Nephron progenitor cell (in vitro differentiated cells): ENCODE measurements at regions not wholly inside any gene's neighbourhood (a gene's known extent, or its start where the extent isn't known, plus 50 kb on each side); places are given as distances from the start of the nearest gene placed in this dataset.
"Not testable (repeated sequence)": the region's sequence is repeated elsewhere in the genome, so short reads cannot be mapped to it uniquely, and the experiment has no call there.

Source experiments
- DNase-seq: peaks from one replicate; pipeline ENCODE4 v3.0.0; 2021
- H3K27ac Mint-ChIP-seq: 2 replicates; pipeline ENCODE4 v1.8.0; 2021; ENCODE audit warnings: mild to moderate bottlenecking, moderate library complexity, mixed read lengths
- H3K27me3 Mint-ChIP-seq: 2 replicates; pipeline ENCODE4 v1.8.0; 2021; ENCODE audit warnings: mild to moderate bottlenecking, low read depth, mixed read lengths; ENCODE audit not compliant: poor library complexity
- H3K36me3 Mint-ChIP-seq: 2 replicates; pipeline ENCODE4 v1.8.0; 2021; ENCODE audit warnings: low read depth, mixed read lengths
- H3K4me1 Mint-ChIP-seq: 2 replicates; pipeline ENCODE4 v1.8.0; 2021; ENCODE audit warnings: mixed read lengths
- H3K4me3 Mint-ChIP-seq: 2 replicates; pipeline ENCODE4 v1.8.0; 2021; ENCODE audit warnings: mild to moderate bottlenecking, moderate library complexity, mixed read lengths
- H3K9me3 Mint-ChIP-seq: 2 replicates; pipeline ENCODE4 v1.8.0; 2021; ENCODE audit warnings: mild to moderate bottlenecking, moderate library complexity, mixed read lengths
- TF ChIP-seq, protein P1 (sequence below): fragments of 200-600 bp; sonication (generic); IDR thresholded peaks from 2 replicates; pipeline ENCODE4 v1.5.0; 2021; ENCODE audit warnings: antibody characterized with exemption

DNA sequence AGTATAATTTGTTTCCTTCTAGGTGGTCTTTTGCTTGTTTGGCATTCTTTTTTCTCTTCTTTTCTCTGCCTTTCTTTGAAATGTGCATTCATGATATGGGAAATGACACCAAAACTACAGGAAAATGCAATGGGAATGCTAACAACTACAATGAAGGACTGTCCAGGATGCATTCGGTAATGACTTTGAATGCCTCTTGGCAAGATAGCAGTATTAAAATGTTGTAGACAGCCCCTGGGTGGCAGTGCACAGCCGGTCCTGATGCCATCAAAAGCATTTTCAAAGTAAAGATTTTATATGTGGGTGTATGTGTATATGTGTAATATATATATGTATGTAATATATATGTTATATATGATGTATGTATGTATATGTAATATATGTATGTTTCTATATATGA, 218.8 kb upstream of the MMS22L start:
- Mint-ChIP-seq H3K27me3 (peaks cover 3% of the 10 kb centered on the region), H3K4me1 (no peaks in the 10 kb centered on the region), H3K27ac (no peak overlapping the region), H3K36me3 (no peaks in the 10 kb centered on the region), H3K9me3 (no peaks in the 10 kb centered on the region), H3K4me3 (no peak overlapping the region)
- no peak for DNase-seq
- TF ChIP-seq, protein P1, sequence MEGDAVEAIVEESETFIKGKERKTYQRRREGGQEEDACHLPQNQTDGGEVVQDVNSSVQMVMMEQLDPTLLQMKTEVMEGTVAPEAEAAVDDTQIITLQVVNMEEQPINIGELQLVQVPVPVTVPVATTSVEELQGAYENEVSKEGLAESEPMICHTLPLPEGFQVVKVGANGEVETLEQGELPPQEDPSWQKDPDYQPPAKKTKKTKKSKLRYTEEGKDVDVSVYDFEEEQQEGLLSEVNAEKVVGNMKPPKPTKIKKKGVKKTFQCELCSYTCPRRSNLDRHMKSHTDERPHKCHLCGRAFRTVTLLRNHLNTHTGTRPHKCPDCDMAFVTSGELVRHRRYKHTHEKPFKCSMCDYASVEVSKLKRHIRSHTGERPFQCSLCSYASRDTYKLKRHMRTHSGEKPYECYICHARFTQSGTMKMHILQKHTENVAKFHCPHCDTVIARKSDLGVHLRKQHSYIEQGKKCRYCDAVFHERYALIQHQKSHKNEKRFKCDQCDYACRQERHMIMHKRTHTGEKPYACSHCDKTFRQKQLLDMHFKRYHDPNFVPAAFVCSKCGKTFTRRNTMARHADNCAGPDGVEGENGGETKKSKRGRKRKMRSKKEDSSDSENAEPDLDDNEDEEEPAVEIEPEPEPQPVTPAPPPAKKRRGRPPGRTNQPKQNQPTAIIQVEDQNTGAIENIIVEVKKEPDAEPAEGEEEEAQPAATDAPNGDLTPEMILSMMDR: no peak

DNA sequence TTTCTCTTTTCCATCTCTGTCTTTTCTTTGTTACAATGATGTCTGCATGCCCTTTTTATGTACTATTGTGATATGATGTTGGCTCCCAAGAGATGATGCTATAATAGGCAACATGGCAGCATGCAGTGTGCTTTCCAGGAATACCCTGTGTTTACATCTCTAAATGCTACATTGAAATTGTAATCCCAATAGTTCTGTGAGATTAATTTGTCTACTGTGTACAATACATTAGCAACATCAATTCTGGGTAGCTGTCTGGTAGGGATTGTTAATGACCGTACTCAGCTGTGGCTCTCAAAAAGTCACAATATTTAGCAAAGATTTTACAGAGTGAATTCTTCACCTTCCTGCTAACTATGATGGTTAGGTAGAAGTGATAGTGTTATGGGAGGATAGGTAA, 225.6 kb upstream of the MMS22L start:
- TF ChIP-seq, protein P1: no peak
- Mint-ChIP-seq H3K27me3 (peaks cover 3% of the 10 kb centered on the region), H3K4me1 (no peaks in the 10 kb centered on the region), H3K9me3 (no peaks in the 10 kb centered on the region), H3K36me3 (no peaks in the 10 kb centered on the region), H3K4me3 (no peak overlapping the region), H3K27ac (no peak overlapping the region)
- no peak for DNase-seq

DNA sequence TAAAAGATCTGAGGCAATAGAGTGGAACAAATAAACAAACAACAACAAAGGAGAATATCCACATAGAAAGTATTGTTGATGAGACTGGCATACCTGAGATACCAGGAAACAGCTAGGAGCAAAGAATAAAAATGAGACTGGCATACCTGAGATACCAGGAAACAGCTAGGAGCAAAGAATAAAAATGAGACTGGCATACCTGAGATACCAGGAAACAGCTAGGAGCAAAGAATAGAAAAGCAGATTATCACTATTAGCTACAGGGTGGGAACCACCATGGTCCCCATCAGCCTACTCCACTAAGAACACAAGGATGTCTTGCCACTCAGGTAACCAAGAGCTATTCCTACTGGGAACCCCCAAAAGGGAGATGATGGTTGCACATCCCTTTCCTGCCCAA, 230.2 kb upstream of the MMS22L start:
- H3K4me1 Mint-ChIP-seq, DNase-seq, H3K27me3 Mint-ChIP-seq, H3K4me3 Mint-ChIP-seq, H3K27ac Mint-ChIP-seq, H3K9me3 Mint-ChIP-seq, H3K36me3 Mint-ChIP-seq: not testable (repeated sequence)

DNA sequence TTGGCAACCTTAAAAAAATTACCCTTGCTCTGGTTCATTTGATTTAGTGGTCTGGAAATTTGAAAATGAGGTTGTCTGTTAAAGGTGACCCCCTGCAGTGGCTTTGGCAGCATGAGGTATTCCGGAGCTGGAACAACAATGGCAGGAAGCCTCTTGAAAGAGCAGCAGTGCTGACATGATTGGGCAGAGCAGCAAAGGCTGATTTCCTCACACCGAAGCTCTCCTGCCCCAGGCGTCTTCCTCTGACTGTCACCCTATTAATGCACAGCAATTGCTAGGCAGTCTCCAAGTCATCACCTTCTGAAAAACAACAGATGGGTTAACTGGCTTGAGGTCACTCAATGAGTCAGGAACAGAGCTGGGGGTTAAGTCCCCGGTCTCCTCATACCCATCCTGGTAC, 241.8 kb upstream of the MMS22L start:
- peak; percentile 4 for DNase-seq
- TF ChIP-seq, protein P1: no peak
- H3K36me3 Mint-ChIP-seq: no peaks in the 10 kb centered on the region
- peaks cover 12% of the 10 kb centered on the region for H3K4me1 Mint-ChIP-seq
- no peak overlapping the region for H3K4me3 Mint-ChIP-seq
- H3K9me3 Mint-ChIP-seq: peaks cover 2% of the 10 kb centered on the region
- no peak overlapping the region for H3K27ac Mint-ChIP-seq
- H3K27me3 Mint-ChIP-seq: peaks cover 7% of the 10 kb centered on the region

DNA sequence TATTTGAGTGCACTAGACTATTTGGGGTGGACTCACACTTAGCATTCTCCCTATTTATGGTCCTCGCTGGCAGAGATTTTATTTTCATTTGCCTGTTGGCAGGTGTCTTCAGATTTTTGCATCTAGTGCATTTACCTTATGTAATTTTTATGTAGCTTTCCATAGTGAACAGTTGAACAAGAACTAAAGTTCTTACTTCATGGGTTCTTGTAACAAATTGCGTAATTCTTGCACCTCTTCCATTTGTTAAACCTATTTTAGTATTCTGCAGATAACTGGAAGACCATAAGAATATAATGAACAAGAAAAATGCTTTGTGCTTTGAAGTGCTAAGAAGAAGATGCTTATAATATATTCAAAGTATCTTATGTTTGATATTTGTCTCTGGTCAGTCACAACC, 252.8 kb upstream of the MMS22L start:
- TF ChIP-seq, protein P1: no peak
- no peak for DNase-seq
- peaks cover 3% of the 10 kb centered on the region for H3K27me3 Mint-ChIP-seq
- H3K4me1 Mint-ChIP-seq: no peaks in the 10 kb centered on the region
- no peak overlapping the region for H3K4me3 Mint-ChIP-seq
- no peak overlapping the region for H3K27ac Mint-ChIP-seq
- H3K9me3 Mint-ChIP-seq: no peaks in the 10 kb centered on the region
- no peaks in the 10 kb centered on the region for H3K36me3 Mint-ChIP-seq

DNA sequence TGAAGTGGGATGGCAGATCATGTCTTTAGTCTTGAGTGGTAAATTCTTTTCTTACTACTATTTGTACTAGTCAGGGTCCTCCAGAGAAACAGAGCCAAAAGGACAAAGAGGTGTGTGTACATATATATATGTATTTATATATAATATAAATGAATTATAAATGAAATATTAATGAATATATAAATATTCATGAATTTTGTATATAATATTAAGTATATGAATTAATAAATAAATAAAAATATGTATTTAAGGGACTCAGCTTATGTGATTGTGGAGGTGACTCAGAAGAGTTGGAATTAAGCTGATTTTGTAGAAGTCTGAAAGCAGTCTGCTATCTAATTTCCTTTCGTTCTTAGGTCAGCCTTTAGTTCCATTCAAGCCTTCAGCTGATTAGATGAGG, 265.3 kb upstream of the MMS22L start:
- Mint-ChIP-seq H3K9me3 (peaks cover 19% of the 10 kb centered on the region), H3K36me3 (no peaks in the 10 kb centered on the region), H3K27ac (no peak overlapping the region), H3K27me3 (peaks cover 4% of the 10 kb centered on the region), H3K4me3 (no peak overlapping the region), H3K4me1 (no peaks in the 10 kb centered on the region)
- DNase-seq: no peak
- TF ChIP-seq, protein P1: no peak
